HepG2 (cell line): ENCODE measurements at regions not wholly inside any gene's neighbourhood (a gene's known extent, or its start where the extent isn't known, plus 50 kb on each side); places are given as distances from the start of the nearest gene placed in this dataset.

Experiments used
- AKNA ChIP-seq: sonication (generic); formaldehyde crosslinking; IDR thresholded peaks from 2 replicates; pipeline ENCODE4 v1.4.0; 2020; ENCODE audit warnings: missing genetic modification reagents, borderline replicate concordance
- GMEB1 ChIP-seq: sonication (generic); formaldehyde crosslinking; IDR thresholded peaks from 2 replicates; pipeline ENCODE4 v1.5.1; 2020; ENCODE audit warnings: missing genetic modification reagents, mild to moderate bottlenecking, borderline replicate concordance
- HDAC1 ChIP-seq: sonication (generic); formaldehyde crosslinking; IDR thresholded peaks from 2 replicates; pipeline ENCODE4 v1.5.1; 2020; ENCODE audit warnings: mild to moderate bottlenecking, missing genetic modification reagents
- NCOA2 ChIP-seq: sonication (generic); formaldehyde crosslinking; IDR thresholded peaks from 2 replicates; pipeline ENCODE4 v1.8.0; 2022; ENCODE audit warnings: inconsistent platforms
- PHF8 ChIP-seq: sonication (generic); formaldehyde crosslinking; IDR thresholded peaks from 2 replicates; pipeline ENCODE4 v1.5.0; 2020; ENCODE audit warnings: missing genetic modification reagents
- PREB ChIP-seq: sonication (generic); formaldehyde crosslinking; IDR thresholded peaks from 2 replicates; pipeline ENCODE4 v1.4.0; 2020; ENCODE audit warnings: missing genetic modification reagents
- REPIN1 ChIP-seq: sonication (generic); formaldehyde crosslinking; IDR thresholded peaks from 2 replicates; pipeline ENCODE4 v1.8.0; 2022; ENCODE audit warnings: missing genetic modification reagents, low read depth, mild to moderate bottlenecking, borderline replicate concordance
- SP1 ChIP-seq, 2 experiments: fragments of 450-650 bp in 1 of 2; sonication (generic) in 1 of 2; formaldehyde crosslinking in 1 of 2; IDR thresholded peaks; 2 replicates each; pipeline versions ENCODE4 v1.4.0 to v1.6.1; 2016 to 2020; ENCODE audit warnings: missing genetic modification reagents in 1 of 2
- SP2 ChIP-seq: sonication (generic); formaldehyde crosslinking; IDR thresholded peaks from 2 replicates; pipeline ENCODE4 v1.5.1; 2020; ENCODE audit warnings: mild to moderate bottlenecking, missing genetic modification reagents
- SP4 ChIP-seq: sonication (generic); formaldehyde crosslinking; IDR thresholded peaks from 2 replicates; pipeline ENCODE4 v1.8.1; 2023; ENCODE audit warnings: mild to moderate bottlenecking, missing genetic modification reagents
- YEATS2 ChIP-seq: sonication (generic); formaldehyde crosslinking; IDR thresholded peaks from 2 replicates; pipeline ENCODE4 v1.4.0; 2020; ENCODE audit warnings: missing genetic modification reagents, borderline replicate concordance
- ZBTB25 ChIP-seq: IDR thresholded peaks from 2 replicates; pipeline ENCODE4 v1.6.1; 2018; ENCODE audit warnings: missing genetic modification reagents
- ZBTB7B ChIP-seq: sonication (generic); formaldehyde crosslinking; IDR thresholded peaks from 2 replicates; pipeline ENCODE4 v1.4.0; 2020; ENCODE audit warnings: missing genetic modification reagents
- ZNF143 ChIP-seq: sonication (generic); formaldehyde crosslinking; IDR thresholded peaks from 2 replicates; pipeline ENCODE4 v1.4.0; 2020; ENCODE audit warnings: missing genetic modification reagents
- ZSCAN22 ChIP-seq: sonication (generic); formaldehyde crosslinking; IDR thresholded peaks from 2 replicates; pipeline ENCODE4 v1.4.0; 2020; ENCODE audit warnings: mild to moderate bottlenecking, missing genetic modification reagents
- TF ChIP-seq, protein P1 (sequence below): sonication (generic); formaldehyde crosslinking; IDR thresholded peaks from 2 replicates; pipeline ENCODE4 v1.4.0; 2020; ENCODE audit warnings: low read depth, missing genetic modification reagents

- TF ChIP-seq PREB (CRISPR knock-in tag) (no peak), AKNA (CRISPR knock-in tag) (no peak), ZSCAN22 (CRISPR knock-in tag) (no peak), SP4 (CRISPR knock-in tag) (no peak), YEATS2 (CRISPR knock-in tag) (peak; percentile 38; the same call in 1 of the 2 replicates), ZBTB7B (CRISPR knock-in tag) (no peak), GMEB1 (CRISPR knock-in tag) (no peak), ZBTB25 (CRISPR knock-in tag) (0 out of 2 replicates have a peak, but pooled peaks have one; percentile 36), SP2 (no peak), PHF8 (CRISPR knock-in tag) (no peak), NCOA2 (CRISPR knock-in tag) (0 out of 2 replicates have a peak, but pooled peaks have one; percentile 18), SP1 (IDR thresholded peaks at IDR 0.05) (no peak), SP1 (CRISPR knock-in tag; IDR thresholded peaks at IDR 0.05) (no peak), ZNF143 (CRISPR knock-in tag) (no peak), HDAC1 (CRISPR knock-in tag) (peak; percentile 57), REPIN1 (CRISPR knock-in tag) (no peak)
- TF ChIP-seq, protein P1, sequence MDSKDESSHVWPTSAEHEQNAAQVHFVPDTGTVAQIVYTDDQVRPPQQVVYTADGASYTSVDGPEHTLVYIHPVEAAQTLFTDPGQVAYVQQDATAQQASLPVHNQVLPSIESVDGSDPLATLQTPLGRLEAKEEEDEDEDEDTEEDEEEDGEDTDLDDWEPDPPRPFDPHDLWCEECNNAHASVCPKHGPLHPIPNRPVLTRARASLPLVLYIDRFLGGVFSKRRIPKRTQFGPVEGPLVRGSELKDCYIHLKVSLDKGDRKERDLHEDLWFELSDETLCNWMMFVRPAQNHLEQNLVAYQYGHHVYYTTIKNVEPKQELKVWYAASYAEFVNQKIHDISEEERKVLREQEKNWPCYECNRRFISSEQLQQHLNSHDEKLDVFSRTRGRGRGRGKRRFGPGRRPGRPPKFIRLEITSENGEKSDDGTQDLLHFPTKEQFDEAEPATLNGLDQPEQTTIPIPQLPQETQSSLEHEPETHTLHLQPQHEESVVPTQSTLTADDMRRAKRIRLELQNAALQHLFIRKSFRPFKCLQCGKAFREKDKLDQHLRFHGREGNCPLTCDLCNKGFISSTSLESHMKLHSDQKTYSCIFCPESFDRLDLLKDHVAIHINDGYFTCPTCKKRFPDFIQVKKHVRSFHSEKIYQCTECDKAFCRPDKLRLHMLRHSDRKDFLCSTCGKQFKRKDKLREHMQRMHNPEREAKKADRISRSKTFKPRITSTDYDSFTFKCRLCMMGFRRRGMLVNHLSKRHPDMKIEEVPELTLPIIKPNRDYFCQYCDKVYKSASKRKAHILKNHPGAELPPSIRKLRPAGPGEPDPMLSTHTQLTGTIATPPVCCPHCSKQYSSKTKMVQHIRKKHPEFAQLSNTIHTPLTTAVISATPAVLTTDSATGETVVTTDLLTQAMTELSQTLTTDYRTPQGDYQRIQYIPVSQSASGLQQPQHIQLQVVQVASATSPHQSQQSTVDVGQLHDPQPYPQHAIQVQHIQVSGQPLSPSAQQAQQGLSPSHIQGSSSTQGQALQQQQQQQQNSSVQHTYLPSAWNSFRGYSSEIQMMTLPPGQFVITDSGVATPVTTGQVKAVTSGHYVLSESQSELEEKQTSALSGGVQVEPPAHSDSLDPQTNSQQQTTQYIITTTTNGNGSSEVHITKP (CRISPR knock-in tag), result peak; percentile 69; the same call in 1 of the 2 replicates
These were observed 57.8 kb downstream of the BAMBI start (continued) for GRCh38 chr10:28734938-28735759.
